ENCODE measurements at regions not wholly inside any gene's neighbourhood (a gene's known extent, or its start where the extent isn't known, plus 50 kb on each side); places are given as distances from the start of the nearest gene placed in this dataset.
"Not testable (repeated sequence)": the region's sequence is repeated elsewhere in the genome, so short reads cannot be mapped to it uniquely, and the experiment has no call there.

GRCh38 chr3:110567029-110567428, 504.6 kb upstream of the NECTIN3 start:
- no peak for DNase-seq

- no peak for DNase-seq
These were observed 503.4 kb upstream of the NECTIN3 start for GRCh38 chr3:110568246-110568645.

- no peak for DNase-seq
These were observed 502.5 kb upstream of the NECTIN3 start for GRCh38 chr3:110569073-110569472.

- no peak for DNase-seq
These were observed 495.9 kb upstream of the NECTIN3 start for GRCh38 chr3:110575702-110576101.

GRCh38 chr3:110576960-110577359, 494.7 kb upstream of the NECTIN3 start:
- DNase-seq = no peak

- no peak for DNase-seq
These were observed 493.8 kb upstream of the NECTIN3 start for GRCh38 chr3:110577854-110578253.

GRCh38 chr3:110579840-110580550, 491.6 kb upstream of the NECTIN3 start:
- no peak for DNase-seq

GRCh38 chr3:110583373-110583935, 488.2 kb upstream of the NECTIN3 start:
- no peak for DNase-seq

- no peak for DNase-seq
These were observed 482.7 kb upstream of the NECTIN3 start for GRCh38 chr3:110588906-110589305.

GRCh38 chr3:110589341-110589740, 482.3 kb upstream of the NECTIN3 start:
- no peak for DNase-seq

GRCh38 chr3:110593749-110594148, 477.9 kb upstream of the NECTIN3 start:
- DNase-seq = no peak

- DNase-seq = no peak
These were observed 472.6 kb upstream of the NECTIN3 start for GRCh38 chr3:110598847-110599490.

GRCh38 chr3:110608566-110608965, 463.1 kb upstream of the NECTIN3 start:
- DNase-seq = no peak

- no peak for DNase-seq
These were observed 459.6 kb upstream of the NECTIN3 start for GRCh38 chr3:110612045-110612444.

GRCh38 chr3:110614186-110614585, 457.4 kb upstream of the NECTIN3 start:
- no peak for DNase-seq

- DNase-seq = no peak
These were observed 456.2 kb upstream of the NECTIN3 start for GRCh38 chr3:110615454-110615853.

GRCh38 chr3:110618512-110619226, 452.9 kb upstream of the NECTIN3 start:
- DNase-seq = no peak

GRCh38 chr3:110620118-110620517, 451.5 kb upstream of the NECTIN3 start:
- DNase-seq = no peak

- no peak for DNase-seq
These were observed 448.0 kb upstream of the NECTIN3 start for GRCh38 chr3:110623571-110623970.

- DNase-seq = no peak
These were observed 447.0 kb upstream of the NECTIN3 start for GRCh38 chr3:110624576-110624975.

GRCh38 chr3:110625201-110625747, 446.3 kb upstream of the NECTIN3 start:
- DNase-seq = no peak

GRCh38 chr3:110626652-110627111, 444.9 kb upstream of the NECTIN3 start:
- DNase-seq = not testable (repeated sequence)

GRCh38 chr3:110628650-110629301, 442.8 kb upstream of the NECTIN3 start:
- DNase-seq = no peak
